A673 (cell line): ENCODE measurements at regions not wholly inside any gene's neighbourhood (a gene's known extent, or its start where the extent isn't known, plus 50 kb on each side); places are given as distances from the start of the nearest gene placed in this dataset.

Experiments
- BruUV-seq: library from RNA; stranded (reverse); fragments of 400-500 nt; replicated peaks from 2 replicates; lab custom pipeline; 2021; lab: Mats Ljungman, UMichigan
- CTCF ChIA-PET: fragments of 300-600 bp; sonication (Branson Sonifier 250); formaldehyde crosslinking; loops from one replicate; lab custom pipeline; 2022; ENCODE audit warnings: antibody characterized with exemption; lab: Charles Lee
- POLR2A ChIA-PET: fragments of 300-600 bp; sonication (Branson Sonifier 250); formaldehyde crosslinking; loops from one replicate; lab custom pipeline; 2022; ENCODE audit warnings: antibody characterized with exemption; ENCODE audit not compliant: low non-redundant PET; lab: Charles Lee
- DNase-seq: peaks from one replicate; pipeline ENCODE4 v3.0.0-alpha.2; 2015; ENCODE audit warnings: low spot score
- H3K27ac ChIP-seq: fragments of 200-600 bp; sonication (generic); 2 replicates; pipeline ENCODE4 v1.5.1; 2016; ENCODE audit warnings: mixed run types, low read depth, mild to moderate bottlenecking, mixed read lengths, antibody characterized with exemption, low read length; ENCODE audit not compliant: poor library complexity, severe bottlenecking
- H3K27me3 ChIP-seq: fragments of 200-600 bp; sonication (generic); replicated peaks from 2 replicates; pipeline ENCODE4 v1.6.1; 2017; ENCODE audit warnings: mixed run types, low read depth, mild to moderate bottlenecking, mixed read lengths, antibody characterized with exemption, low read length; ENCODE audit not compliant: insufficient read depth, poor library complexity
- H3K36me3 ChIP-seq: fragments of 200-600 bp; sonication (generic); 2 replicates; pipeline ENCODE4 v1.6.1; 2016; ENCODE audit warnings: mixed run types, mild to moderate bottlenecking, mixed read lengths, antibody characterized with exemption, low read length; ENCODE audit not compliant: insufficient read depth, poor library complexity, severe bottlenecking
- H3K4me1 ChIP-seq: fragments of 200-600 bp; sonication (generic); 2 replicates; pipeline ENCODE4 v1.6.1; 2017; ENCODE audit warnings: mixed run types, mild to moderate bottlenecking, mixed read lengths, antibody characterized with exemption, low read length; ENCODE audit not compliant: insufficient read depth, poor library complexity, severe bottlenecking
- H3K4me3 ChIP-seq: fragments of 200-600 bp; sonication (generic); 2 replicates; pipeline ENCODE4 v1.5.1; 2016; ENCODE audit warnings: low read depth, mixed run types, mild to moderate bottlenecking, mixed read lengths, low read length; ENCODE audit not compliant: poor library complexity, severe bottlenecking
- H3K9me3 ChIP-seq: fragments of 200-600 bp; sonication (generic); 2 replicates; pipeline ENCODE4 v1.6.1; 2016; ENCODE audit warnings: mixed run types, low read depth, mild to moderate bottlenecking, mixed read lengths, antibody characterized with exemption, low read length; ENCODE audit not compliant: poor library complexity, severe bottlenecking
- EZH2 ChIP-seq: fragments of 200-600 bp; sonication (generic); IDR thresholded peaks from 2 replicates; pipeline ENCODE4 v1.6.1; 2017; ENCODE audit warnings: borderline replicate concordance, low read depth, mild to moderate bottlenecking, mixed read lengths, antibody characterized with exemption, low read length; ENCODE audit not compliant: poor library complexity, severe bottlenecking
- intact Hi-C: fragments of 100-400 bp; cut with micrococcal nuclease; formaldehyde crosslinking; loops from one replicate; pipeline ENCODE4 v1.10.0; 2022; ENCODE audit not compliant: unreplicated experiment
- TF ChIP-seq, protein P1 (sequence below): fragments of 300-800, 200-600 bp; sonication (generic); conservative IDR thresholded peaks from 2 replicates; pipeline ENCODE4 v1.5.1; 2017; ENCODE audit warnings: low read depth, mild to moderate bottlenecking, antibody characterized with exemption, low read length, moderate library complexity, mixed read lengths

GRCh38 chr2:117257362-117257761 lies 557.1 kb upstream of the DDX18 start:
- H3K4me3 ChIP-seq = no peak overlapping the region
- BruUV-seq = no TSS peak
- H3K27ac ChIP-seq = no peak overlapping the region
- DNase-seq = no peak
- no peaks in the 10 kb centered on the region for H3K27me3 ChIP-seq
- H3K36me3 ChIP-seq = no peaks in the 10 kb centered on the region
- ChIA-PET CTCF (no interaction called here), POLR2A (no interaction called here)
- TF ChIP-seq, protein P1, sequence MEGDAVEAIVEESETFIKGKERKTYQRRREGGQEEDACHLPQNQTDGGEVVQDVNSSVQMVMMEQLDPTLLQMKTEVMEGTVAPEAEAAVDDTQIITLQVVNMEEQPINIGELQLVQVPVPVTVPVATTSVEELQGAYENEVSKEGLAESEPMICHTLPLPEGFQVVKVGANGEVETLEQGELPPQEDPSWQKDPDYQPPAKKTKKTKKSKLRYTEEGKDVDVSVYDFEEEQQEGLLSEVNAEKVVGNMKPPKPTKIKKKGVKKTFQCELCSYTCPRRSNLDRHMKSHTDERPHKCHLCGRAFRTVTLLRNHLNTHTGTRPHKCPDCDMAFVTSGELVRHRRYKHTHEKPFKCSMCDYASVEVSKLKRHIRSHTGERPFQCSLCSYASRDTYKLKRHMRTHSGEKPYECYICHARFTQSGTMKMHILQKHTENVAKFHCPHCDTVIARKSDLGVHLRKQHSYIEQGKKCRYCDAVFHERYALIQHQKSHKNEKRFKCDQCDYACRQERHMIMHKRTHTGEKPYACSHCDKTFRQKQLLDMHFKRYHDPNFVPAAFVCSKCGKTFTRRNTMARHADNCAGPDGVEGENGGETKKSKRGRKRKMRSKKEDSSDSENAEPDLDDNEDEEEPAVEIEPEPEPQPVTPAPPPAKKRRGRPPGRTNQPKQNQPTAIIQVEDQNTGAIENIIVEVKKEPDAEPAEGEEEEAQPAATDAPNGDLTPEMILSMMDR = no peak
- TF ChIP-seq EZH2 = no peak
- intact Hi-C loops = no loop called here
- H3K4me1 ChIP-seq = no peaks in the 10 kb centered on the region
- H3K9me3 ChIP-seq = no peaks in the 10 kb centered on the region

DNA sequence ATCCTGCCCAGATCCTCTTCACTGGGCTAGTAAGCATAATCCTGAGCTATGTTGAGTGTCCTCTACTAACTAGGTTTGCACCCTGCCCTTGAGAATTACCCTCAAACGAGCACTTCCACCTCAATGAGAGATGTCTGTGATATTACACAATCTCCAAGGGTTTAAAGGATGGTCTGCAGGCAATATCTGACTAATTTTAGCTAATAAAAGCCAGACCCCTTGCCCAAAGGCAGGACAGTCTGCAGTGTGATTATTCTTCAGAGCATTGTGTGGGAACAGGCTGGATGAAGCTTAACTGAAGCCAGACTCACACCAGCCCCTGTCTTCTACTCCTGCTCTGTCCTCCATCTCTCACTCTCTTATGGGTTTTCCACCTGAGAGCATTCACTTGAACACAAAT lies 544.9 kb upstream of the DDX18 start:
- DNase-seq = no peak
- CTCF ChIA-PET = no interaction called here

DNA sequence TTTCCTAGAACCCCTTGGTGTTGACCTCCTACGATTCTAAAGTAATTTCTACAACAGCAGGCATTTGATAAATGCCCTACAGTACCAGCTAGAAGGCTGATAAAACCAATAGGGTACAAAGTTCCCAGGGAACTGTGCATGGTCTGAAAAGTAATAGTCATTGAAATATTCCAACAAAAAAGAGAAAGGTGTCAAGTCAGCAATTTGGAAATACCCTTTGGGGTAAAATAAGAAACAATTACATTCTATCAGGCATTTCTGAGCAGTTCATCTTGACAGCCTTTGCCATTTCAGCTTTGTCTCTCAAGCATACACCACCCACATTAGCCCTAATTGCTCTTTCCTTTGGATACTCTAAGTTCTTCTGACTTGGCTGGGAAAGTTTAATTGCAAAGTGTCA lies 542.9 kb upstream of the DDX18 start:
- Histone ChIP-seq H3K27ac (no peak overlapping the region), H3K4me3 (no peak overlapping the region), H3K36me3 (no peaks in the 10 kb centered on the region), H3K4me1 (no peaks in the 10 kb centered on the region), H3K9me3 (peaks cover 3% of the 10 kb centered on the region), H3K27me3 (no peaks in the 10 kb centered on the region)
- intact Hi-C loops = no loop called here
- ChIA-PET CTCF (no interaction called here), POLR2A (no interaction called here)
- DNase-seq = no peak
- BruUV-seq = no TSS peak
- no peak for TF ChIP-seq EZH2
- TF ChIP-seq, protein P1 = no peak

More for the DNA sequence above, 544.9 kb upstream of the DDX18 start:
- Histone ChIP-seq H3K9me3 (peaks cover 1% of the 10 kb centered on the region), H3K27me3 (no peaks in the 10 kb centered on the region), H3K36me3 (no peaks in the 10 kb centered on the region), H3K4me1 (no peaks in the 10 kb centered on the region), H3K27ac (no peak overlapping the region), H3K4me3 (no peak overlapping the region)
- POLR2A ChIA-PET = no interaction called here
- TF ChIP-seq, protein P1 = no peak
- TF ChIP-seq EZH2 = no peak
- intact Hi-C loops = no loop called here
- BruUV-seq = no TSS peak
